Spleen (tissue), 7 donors: ENCODE measurements at regions not wholly inside any gene's neighbourhood (a gene's known extent, or its start where the extent isn't known, plus 50 kb on each side); places are given as distances from the start of the nearest gene placed in this dataset.

Source experiments
- CTCF ChIP-seq, 11 experiments: fragments of 200-600 bp in 7 of 11; fragments of 450-650 bp in 4 of 11; sonication (generic) in 4 of 11; IDR thresholded peaks in 8 of 11; conservative IDR thresholded peaks in 3 of 11; 1 replicate in 7 of 11; 2 replicates in 4 of 11; pipeline versions ENCODE4 v1.4.0 to v1.8.0; 2016 to 2021; ENCODE audit warnings: antibody characterized with exemption in 11 of 11, inconsistent platforms in 4 of 11, mild to moderate bottlenecking in 1 of 11
- POLR2A ChIP-seq, 3 donors: fragments of 450-650 bp; IDR thresholded peaks; one replicate each; pipeline ENCODE4 v1.5.1; 2017; ENCODE audit warnings: antibody characterized with exemption in 3 of 3, mild to moderate bottlenecking in 1 of 3
- POLR2AphosphoS5 ChIP-seq, 3 donors: sonication (generic); formaldehyde crosslinking; IDR thresholded peaks; one replicate each; pipeline ENCODE4 v1.5.1; 2017; ENCODE audit warnings: antibody characterized with exemption in 3 of 3
- donor health status: DM: no; HTN: no; CAD: no; lungs with moderate emphysema.
- donor health status: DM: no; HTN: no; CAD: no.
- donor health status: DM: no; HTN: no; CAD: no.

- TF ChIP-seq CTCF (IDR thresholded peaks at IDR 0.05 in 8 of 11, conservative IDR thresholded peaks at IDR 0.05 in 3 of 11) (no peak), POLR2AphosphoS5 (IDR thresholded peaks at IDR 0.05) (no peak), POLR2A (IDR thresholded peaks at IDR 0.05) (no peak)
Measured at GRCh38 chr9:17967731-17968130, 388.9 kb downstream of the SH3GL2 start.
